Activated T-cell treated with anti-CD3 and anti-CD28 coated beads, Interleukin-2, amount 50 U/mL, for 1 hour (primary cell): ENCODE measurements at regions not wholly inside any gene's neighbourhood (a gene's known extent, or its start where the extent isn't known, plus 50 kb on each side); places are given as distances from the start of the nearest gene placed in this dataset.

ENCODE experiments used
- DNase-seq: peaks from one replicate; pipeline ENCODE4 v3.0.0-alpha.2; 2020

DNA sequence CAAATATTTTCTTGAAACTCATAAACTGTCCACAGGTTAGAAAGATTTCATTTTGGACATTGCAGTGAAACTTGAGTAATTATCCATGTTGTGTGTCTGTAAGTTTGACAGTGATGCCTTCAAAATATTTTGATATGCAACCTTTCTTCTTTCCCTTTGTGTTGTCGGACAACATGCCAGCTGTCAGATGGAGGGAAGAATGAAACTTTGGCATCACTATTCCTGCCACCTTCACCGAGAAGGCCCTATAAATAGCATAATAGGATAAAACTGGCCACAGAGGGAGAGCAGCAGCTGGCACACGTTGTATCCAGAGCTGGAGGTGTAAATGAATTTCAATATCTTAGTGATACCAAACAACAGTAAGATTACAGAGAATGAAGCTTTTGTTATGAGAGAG is 436.7 kb upstream of the CFAP20DC start:
- no peak for DNase-seq

- no peak for DNase-seq
Observed at GRCh38 chr3:59483191-59483590, 433.4 kb upstream of the CFAP20DC start.

- DNase-seq, result no peak
Observed at GRCh38 chr3:59482684-59483083, 432.9 kb upstream of the CFAP20DC start.

DNA sequence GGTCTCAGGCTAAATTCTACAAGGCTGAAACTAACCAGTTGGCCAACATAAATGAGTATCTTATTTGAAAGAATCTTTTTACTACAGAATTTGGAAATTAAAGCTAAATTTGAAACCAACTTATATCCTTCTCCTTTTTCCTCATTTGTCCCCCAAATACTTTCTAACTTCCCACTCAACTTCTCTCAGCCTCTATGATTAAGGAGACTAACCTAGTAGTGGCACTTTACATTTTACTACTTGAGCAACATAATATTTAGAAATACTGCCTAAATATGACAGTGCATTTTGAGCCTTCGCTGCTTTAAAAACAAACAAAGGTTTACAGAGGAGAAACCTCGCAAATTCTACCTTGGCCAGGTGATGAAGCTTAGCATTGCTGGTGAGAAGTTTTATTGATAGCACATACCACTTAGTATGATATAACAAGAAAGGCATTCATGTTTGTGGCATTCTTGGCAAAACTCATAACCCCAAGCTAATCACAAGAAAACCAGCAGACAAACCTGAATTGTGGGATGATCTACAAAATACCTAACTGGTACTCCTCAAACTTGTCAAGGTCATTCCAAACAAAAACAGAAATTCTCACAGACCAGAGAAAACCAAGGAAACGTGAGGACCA is 432.1 kb upstream of the CFAP20DC start:
- DNase-seq, result no peak

DNA sequence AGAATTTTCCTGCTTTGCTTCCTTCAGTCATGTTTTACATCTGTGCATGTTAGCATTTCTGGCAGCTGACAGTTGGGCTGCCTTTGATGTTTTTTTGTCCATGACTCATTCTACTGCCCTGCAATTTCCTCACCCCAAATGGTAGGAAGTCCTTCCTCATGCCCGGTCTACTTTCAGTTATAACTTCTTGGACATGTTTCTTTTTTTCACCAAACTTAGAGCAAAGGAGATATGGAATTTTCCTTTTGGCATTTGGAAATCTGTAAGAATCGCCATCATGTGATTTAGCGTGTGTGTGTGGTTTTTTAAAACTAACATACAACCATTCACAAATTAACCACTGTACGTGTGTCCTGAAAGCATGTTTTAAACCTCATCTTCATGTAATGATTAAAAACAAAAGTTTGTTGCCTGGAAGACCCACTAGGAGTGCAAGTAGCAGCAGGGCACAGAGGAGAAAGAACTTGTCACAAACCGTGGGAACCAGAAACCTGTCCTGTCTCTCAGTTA is 430.7 kb upstream of the CFAP20DC start:
- no peak for DNase-seq

DNA sequence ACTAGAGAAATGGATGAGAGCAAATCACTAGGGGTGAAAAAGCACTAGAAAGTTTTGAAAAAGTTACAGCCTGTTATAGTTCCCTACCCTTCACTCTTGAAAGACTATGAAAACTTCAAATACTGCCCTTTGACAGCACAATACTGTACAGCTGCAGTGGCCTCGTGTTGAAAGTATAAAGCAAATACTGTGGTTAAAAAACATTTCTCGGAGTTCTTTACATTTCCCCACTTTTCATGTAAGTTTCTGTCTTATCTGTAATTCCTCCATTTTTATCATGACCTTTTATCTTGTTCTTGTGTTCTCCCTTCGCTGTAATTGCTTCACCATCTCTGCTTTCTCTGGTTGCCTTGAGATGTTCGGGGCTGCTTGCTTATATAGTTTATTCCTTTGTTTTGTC is 423.8 kb upstream of the CFAP20DC start:
- DNase-seq, result no peak

GRCh38 chr3:59472541-59472940 is 422.7 kb upstream of the CFAP20DC start:
- no peak for DNase-seq

GRCh38 chr3:59469948-59470723 is 420.3 kb upstream of the CFAP20DC start:
- no peak for DNase-seq

GRCh38 chr3:59467476-59467875 is 417.7 kb upstream of the CFAP20DC start:
- no peak for DNase-seq

DNA sequence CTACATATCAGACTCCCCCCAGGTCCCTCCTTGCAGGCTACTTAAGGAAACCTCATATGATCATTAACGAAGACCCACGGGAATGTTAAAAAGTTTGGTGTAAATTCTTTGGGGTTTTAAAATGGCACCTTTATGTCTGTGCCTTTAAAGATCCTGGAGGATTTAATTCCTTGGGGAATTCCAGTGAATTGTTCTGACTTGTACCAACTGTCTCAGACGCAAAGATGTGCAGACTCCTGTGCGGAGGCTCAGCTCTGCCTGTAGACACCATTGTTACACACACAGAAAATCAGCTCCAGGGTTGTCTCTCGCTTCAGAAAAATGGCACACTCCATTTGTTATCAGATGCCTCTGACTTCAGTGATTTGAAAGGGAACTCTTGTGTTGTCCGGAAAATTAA is 414.4 kb upstream of the CFAP20DC start:
- DNase-seq, result no peak

GRCh38 chr3:59463253-59463652 is 413.4 kb upstream of the CFAP20DC start:
- DNase-seq, result no peak

DNA sequence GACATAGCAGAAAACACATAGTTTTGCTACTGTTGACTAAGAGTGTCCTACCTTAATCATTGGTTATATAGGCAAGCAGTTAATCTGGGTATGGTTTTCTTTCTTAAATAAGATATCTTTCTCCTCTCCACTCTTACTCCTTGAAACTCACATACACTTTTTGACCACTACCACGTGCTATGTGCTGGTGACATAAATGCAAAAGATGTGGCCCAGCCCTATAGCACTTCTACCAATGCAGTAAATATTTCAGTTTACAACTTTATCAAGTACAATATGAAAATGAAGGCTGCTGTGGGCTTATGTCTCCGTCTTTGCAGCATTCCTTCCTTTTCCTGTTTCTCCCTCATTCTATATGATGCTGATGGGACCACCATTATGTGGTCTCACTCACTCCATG is 410.2 kb upstream of the CFAP20DC start:
- no peak for DNase-seq

- DNase-seq, result no peak
Observed at GRCh38 chr3:59456852-59457485, 407.1 kb upstream of the CFAP20DC start.

GRCh38 chr3:59451800-59452746 is 402.2 kb upstream of the CFAP20DC start:
- DNase-seq, result no peak

DNA sequence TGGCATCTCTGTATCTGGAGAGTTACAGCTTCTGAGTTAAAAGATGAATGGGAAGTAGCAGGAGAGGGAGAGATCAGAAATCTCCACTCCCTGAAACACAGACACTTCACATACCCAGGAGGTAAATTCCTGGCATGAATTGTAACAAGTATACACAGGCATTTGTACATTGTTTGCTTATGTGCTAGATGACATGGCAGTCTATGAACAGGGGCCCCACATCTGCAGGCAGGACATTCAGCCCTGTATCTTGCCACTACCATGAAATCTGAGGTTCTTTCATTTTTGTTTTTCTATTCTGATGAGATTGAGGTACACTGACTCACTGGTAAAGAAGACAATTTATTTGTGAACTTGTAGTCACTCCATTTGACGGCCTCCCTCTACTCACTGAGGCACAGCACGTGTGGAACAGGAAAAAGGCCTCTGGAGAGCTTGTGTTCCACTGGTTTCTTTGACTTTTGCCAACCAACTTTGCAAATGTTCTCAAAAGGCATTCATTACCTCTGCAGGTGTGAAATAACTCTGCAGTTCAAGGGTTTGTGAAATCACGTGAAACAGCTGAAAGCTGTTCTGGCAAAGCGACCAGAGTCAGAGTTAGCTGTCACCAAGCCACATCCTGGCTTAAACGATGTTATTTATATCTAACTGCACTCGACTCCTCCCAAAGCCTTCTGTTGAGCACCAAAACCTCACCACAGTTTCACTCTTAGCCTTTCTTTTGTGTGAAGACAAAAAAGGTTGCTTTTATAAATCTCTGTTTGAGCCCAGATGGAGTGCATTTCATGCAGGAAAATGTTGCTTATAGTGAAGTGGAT is 401.3 kb upstream of the CFAP20DC start:
- DNase-seq, result peak; percentile 44

GRCh38 chr3:59450437-59450836 is 400.6 kb upstream of the CFAP20DC start:
- DNase-seq, result no peak

GRCh38 chr3:59446775-59447465 is 397.1 kb upstream of the CFAP20DC start:
- no peak for DNase-seq

GRCh38 chr3:59444676-59445075 is 394.9 kb upstream of the CFAP20DC start:
- DNase-seq, result no peak

- DNase-seq, result no peak
Observed at GRCh38 chr3:59444294-59444671, 394.5 kb upstream of the CFAP20DC start.

GRCh38 chr3:59443618-59444293 is 393.9 kb upstream of the CFAP20DC start:
- DNase-seq, result peak; percentile 28

GRCh38 chr3:59442046-59442445 is 392.2 kb upstream of the CFAP20DC start:
- no peak for DNase-seq
